ENCODE measurements at regions not wholly inside any gene's neighbourhood (a gene's known extent, or its start where the extent isn't known, plus 50 kb on each side); places are given as distances from the start of the nearest gene placed in this dataset.

DNA sequence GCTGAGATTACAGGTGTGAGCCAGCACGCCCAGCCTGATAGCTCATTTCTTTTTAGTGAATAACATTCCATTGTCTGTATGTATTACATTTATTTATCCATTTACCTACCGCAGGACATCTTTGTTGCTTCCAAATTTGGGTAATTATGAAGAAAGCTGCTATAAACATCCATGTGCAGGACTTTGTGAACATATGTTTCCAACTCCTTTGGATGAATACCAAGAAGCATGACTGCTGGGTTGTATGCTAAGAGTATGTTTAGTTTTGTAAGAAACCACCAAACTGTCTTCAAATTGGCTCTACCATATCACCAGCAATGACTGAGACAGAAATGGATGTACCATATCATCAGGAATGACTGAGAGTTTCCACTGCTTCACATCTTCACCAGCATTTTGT lies 200.2 kb upstream of the TMEM196 start:
- H3K9me3 ChIP-seq (ENCODE audit: control insufficient read depth, low read length): no peaks in the 10 kb centered on the region
- H3K4me1 ChIP-seq (ENCODE audit: control insufficient read depth in 1 of 2, insufficient read depth in 2 of 2, low read length in 2 of 2): no peaks in the 10 kb centered on the region
- 88 to 93% methylated on average over 2 of the region's 2 CpGs for WGBS, 2 donors
- no peaks in the 10 kb centered on the region for H3K27me3 ChIP-seq (ENCODE audit: control insufficient read depth in 1 of 2, insufficient read depth in 2 of 2, low read length in 1 of 2)
- no peak overlapping the region for H3K27ac ChIP-seq (ENCODE audit: low read depth in 1 of 2, low read length in 2 of 2)
- H3K36me3 ChIP-seq (ENCODE audit: control insufficient read depth in 1 of 2, insufficient read depth in 2 of 2, low read length in 1 of 2): no peaks in the 10 kb centered on the region
- DNase-seq (no peak), ATAC-seq (ENCODE audit: low FRiP score) (no peak)
- no peak overlapping the region for H3K4me3 ChIP-seq (ENCODE audit: low read length in 2 of 2)
- intact Hi-C loops (cut with DNase I): no loop called here

GRCh38 chr7:19972876-19973275 lies 199.5 kb upstream of the TMEM196 start:
- WGBS, 2 donors: 80 to 81% methylated on average over 1 of the region's 1 CpG
- Histone ChIP-seq H3K36me3 (ENCODE audit: control insufficient read depth in 1 of 2, insufficient read depth in 2 of 2, low read length in 1 of 2) (no peaks in the 10 kb centered on the region), H3K9me3 (ENCODE audit: control insufficient read depth, low read length) (no peaks in the 10 kb centered on the region), H3K27me3 (ENCODE audit: control insufficient read depth in 1 of 2, insufficient read depth in 2 of 2, low read length in 1 of 2) (no peaks in the 10 kb centered on the region), H3K4me1 (ENCODE audit: control insufficient read depth in 1 of 2, insufficient read depth in 2 of 2, low read length in 2 of 2) (no peaks in the 10 kb centered on the region), H3K4me3 (ENCODE audit: low read length in 2 of 2) (no peak overlapping the region), H3K27ac (ENCODE audit: low read depth in 1 of 2, low read length in 2 of 2) (no peak overlapping the region)
- DNase-seq (no peak), ATAC-seq (ENCODE audit: low FRiP score) (no peak)
- intact Hi-C loops (cut with DNase I): no loop called here

- no peak overlapping the region for H3K27ac ChIP-seq (ENCODE audit: low read depth in 1 of 2, low read length in 2 of 2)
These were observed 198.5 kb upstream of the TMEM196 start for GRCh38 chr7:19971956-19972355.

GRCh38 chr7:19970514-19970913 lies 197.1 kb upstream of the TMEM196 start:
- intact Hi-C loops (cut with DNase I): no loop called here
- H3K27ac ChIP-seq (ENCODE audit: low read depth in 1 of 2, low read length in 2 of 2): no peak overlapping the region
- ATAC-seq (ENCODE audit: low FRiP score): no peak

More at GRCh38 chr7:19971956-19972355, 198.5 kb upstream of the TMEM196 start:
- no peaks in the 10 kb centered on the region for H3K36me3 ChIP-seq (ENCODE audit: control insufficient read depth in 1 of 2, insufficient read depth in 2 of 2, low read length in 1 of 2)
- 25 to 51% methylated on average over 2 of the region's 2 CpGs for WGBS, 2 donors
- H3K27me3 ChIP-seq (ENCODE audit: control insufficient read depth in 1 of 2, insufficient read depth in 2 of 2, low read length in 1 of 2): no peaks in the 10 kb centered on the region
- ATAC-seq (ENCODE audit: low FRiP score) (no peak), DNase-seq (no peak)
- no peak overlapping the region for H3K4me3 ChIP-seq (ENCODE audit: low read length in 2 of 2)
- H3K9me3 ChIP-seq (ENCODE audit: control insufficient read depth, low read length): no peaks in the 10 kb centered on the region
- intact Hi-C loops (cut with DNase I): no loop called here
- H3K4me1 ChIP-seq (ENCODE audit: control insufficient read depth in 1 of 2, insufficient read depth in 2 of 2, low read length in 2 of 2): no peaks in the 10 kb centered on the region

GRCh38 chr7:19969859-19970493 lies 196.6 kb upstream of the TMEM196 start:
- H3K27ac ChIP-seq (ENCODE audit: low read depth in 1 of 2, low read length in 2 of 2): no peak overlapping the region
- DNase-seq: no peak
- H3K9me3 ChIP-seq (ENCODE audit: control insufficient read depth, low read length): no peaks in the 10 kb centered on the region
- no peak overlapping the region for H3K4me3 ChIP-seq (ENCODE audit: low read length in 2 of 2)
- H3K4me1 ChIP-seq (ENCODE audit: control insufficient read depth in 1 of 2, insufficient read depth in 2 of 2, low read length in 2 of 2): no peaks in the 10 kb centered on the region
- intact Hi-C loops (cut with DNase I): no loop called here
- H3K36me3 ChIP-seq (ENCODE audit: control insufficient read depth in 1 of 2, insufficient read depth in 2 of 2, low read length in 1 of 2): no peaks in the 10 kb centered on the region
- no peaks in the 10 kb centered on the region for H3K27me3 ChIP-seq (ENCODE audit: control insufficient read depth in 1 of 2, insufficient read depth in 2 of 2, low read length in 1 of 2)
- no peak for ATAC-seq (ENCODE audit: low FRiP score)
- 13 to 19% methylated on average over 4 of the region's 4 CpGs for WGBS, 2 donors

More at GRCh38 chr7:19970514-19970913, 197.1 kb upstream of the TMEM196 start:
- Histone ChIP-seq H3K36me3 (ENCODE audit: control insufficient read depth in 1 of 2, insufficient read depth in 2 of 2, low read length in 1 of 2) (no peaks in the 10 kb centered on the region), H3K4me1 (ENCODE audit: control insufficient read depth in 1 of 2, insufficient read depth in 2 of 2, low read length in 2 of 2) (no peaks in the 10 kb centered on the region), H3K9me3 (ENCODE audit: control insufficient read depth, low read length) (no peaks in the 10 kb centered on the region), H3K27me3 (ENCODE audit: control insufficient read depth in 1 of 2, insufficient read depth in 2 of 2, low read length in 1 of 2) (no peaks in the 10 kb centered on the region), H3K4me3 (ENCODE audit: low read length in 2 of 2) (no peak overlapping the region)
- DNase-seq: no peak

GRCh38 chr7:19964246-19964645 lies 190.8 kb upstream of the TMEM196 start:
- H3K36me3 ChIP-seq (ENCODE audit: control insufficient read depth in 1 of 2, insufficient read depth in 2 of 2, low read length in 1 of 2): no peaks in the 10 kb centered on the region
- DNase-seq (no peak), ATAC-seq (ENCODE audit: low FRiP score) (peak; percentile 52)
- no peak overlapping the region for H3K27ac ChIP-seq (ENCODE audit: low read depth in 1 of 2, low read length in 2 of 2)
- no peaks in the 10 kb centered on the region for H3K9me3 ChIP-seq (ENCODE audit: control insufficient read depth, low read length)
- intact Hi-C loops (cut with DNase I): no loop called here
- no peaks in the 10 kb centered on the region for H3K4me1 ChIP-seq (ENCODE audit: control insufficient read depth in 1 of 2, insufficient read depth in 2 of 2, low read length in 2 of 2)
- WGBS, 2 donors: 3 to 20% methylated on average over 2 of the region's 2 CpGs
- no peak overlapping the region for H3K4me3 ChIP-seq (ENCODE audit: low read length in 2 of 2)
- H3K27me3 ChIP-seq (ENCODE audit: control insufficient read depth in 1 of 2, insufficient read depth in 2 of 2, low read length in 1 of 2): peaks cover 0 to 1% of the 10 kb centered on the region in 2 donors

DNA sequence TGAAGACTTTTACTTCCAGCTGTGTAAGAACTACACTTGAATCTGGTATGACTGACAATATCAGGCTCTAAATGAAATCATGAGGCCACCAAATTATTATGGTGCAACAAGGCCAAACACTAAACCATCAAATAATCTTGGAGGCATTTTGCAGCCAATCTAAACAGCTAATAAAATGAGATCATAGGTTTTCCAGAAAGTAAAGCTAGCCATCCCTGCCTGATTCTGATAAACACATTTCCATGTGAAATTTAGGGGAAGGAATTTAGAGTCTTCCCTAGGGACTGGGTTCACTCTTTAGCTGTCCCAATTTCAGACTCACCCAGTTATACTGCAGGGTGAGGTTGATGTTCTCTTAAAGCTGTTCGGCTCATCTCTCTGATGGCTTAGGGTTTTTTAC lies 190.3 kb upstream of the TMEM196 start:
- H3K36me3 ChIP-seq (ENCODE audit: control insufficient read depth in 1 of 2, insufficient read depth in 2 of 2, low read length in 1 of 2): no peaks in the 10 kb centered on the region
- no peak overlapping the region for H3K27ac ChIP-seq (ENCODE audit: low read depth in 1 of 2, low read length in 2 of 2)
- 64 to 68% methylated on average over 1 of the region's 1 CpG for WGBS, 2 donors
- peaks cover 0 to 1% of the 10 kb centered on the region in 2 donors for H3K27me3 ChIP-seq (ENCODE audit: control insufficient read depth in 1 of 2, insufficient read depth in 2 of 2, low read length in 1 of 2)
- H3K4me1 ChIP-seq (ENCODE audit: control insufficient read depth in 1 of 2, insufficient read depth in 2 of 2, low read length in 2 of 2): no peaks in the 10 kb centered on the region
- peak; percentile 49 for ATAC-seq (ENCODE audit: low FRiP score)
- no peaks in the 10 kb centered on the region for H3K9me3 ChIP-seq (ENCODE audit: control insufficient read depth, low read length)
- no peak for DNase-seq
- no peak overlapping the region for H3K4me3 ChIP-seq (ENCODE audit: low read length in 2 of 2)
- intact Hi-C loops (cut with DNase I): no loop called here

GRCh38 chr7:19958309-19958896 lies 185.0 kb upstream of the TMEM196 start:
- Histone ChIP-seq H3K27me3 (ENCODE audit: control insufficient read depth in 1 of 2, insufficient read depth in 2 of 2, low read length in 1 of 2) (peaks cover 0 to 1% of the 10 kb centered on the region in 2 donors), H3K4me1 (ENCODE audit: control insufficient read depth in 1 of 2, insufficient read depth in 2 of 2, low read length in 2 of 2) (no peaks in the 10 kb centered on the region), H3K9me3 (ENCODE audit: control insufficient read depth, low read length) (peaks cover 2% of the 10 kb centered on the region), H3K27ac (ENCODE audit: low read depth in 1 of 2, low read length in 2 of 2) (no peak overlapping the region), H3K36me3 (ENCODE audit: control insufficient read depth in 1 of 2, insufficient read depth in 2 of 2, low read length in 1 of 2) (no peaks in the 10 kb centered on the region), H3K4me3 (ENCODE audit: low read length in 2 of 2) (no peak overlapping the region)
- intact Hi-C loops (cut with DNase I): no loop called here
- DNase-seq (no peak), ATAC-seq (ENCODE audit: low FRiP score) (peak; percentile 62)
- WGBS, 2 donors: 49 to 69% methylated on average over 3 of the region's 3 CpGs

- H3K4me1 ChIP-seq (ENCODE audit: control insufficient read depth in 1 of 2, insufficient read depth in 2 of 2, low read length in 2 of 2): no peaks in the 10 kb centered on the region
- peaks cover 2% of the 10 kb centered on the region for H3K9me3 ChIP-seq (ENCODE audit: control insufficient read depth, low read length)
- H3K27me3 ChIP-seq (ENCODE audit: control insufficient read depth in 1 of 2, insufficient read depth in 2 of 2, low read length in 1 of 2): peaks cover 0 to 1% of the 10 kb centered on the region in 2 donors
- 85 to 95% methylated on average over 1 of the region's 1 CpG for WGBS, 2 donors
- no peak overlapping the region for H3K27ac ChIP-seq (ENCODE audit: low read depth in 1 of 2, low read length in 2 of 2)
- intact Hi-C loops (cut with DNase I): no loop called here
- DNase-seq: no peak
- H3K36me3 ChIP-seq (ENCODE audit: control insufficient read depth in 1 of 2, insufficient read depth in 2 of 2, low read length in 1 of 2): no peaks in the 10 kb centered on the region
- no peak for ATAC-seq (ENCODE audit: low FRiP score)
- H3K4me3 ChIP-seq (ENCODE audit: low read length in 2 of 2): no peak overlapping the region
These were observed 184.2 kb upstream of the TMEM196 start for GRCh38 chr7:19957664-19958063.

Data from aorta (tissue), 5 donors.